ENCODE measurements at regions not wholly inside any gene's neighbourhood (a gene's known extent, or its start where the extent isn't known, plus 50 kb on each side); places are given as distances from the start of the nearest gene placed in this dataset.
"Not testable (repeated sequence)": the region's sequence is repeated elsewhere in the genome, so short reads cannot be mapped to it uniquely, and the experiment has no call there.

GRCh38 chr1:222865718-222866117 lies 50.9 kb downstream of the DISP1 start:
- no peak for DNase-seq

- no peak for DNase-seq
Observed at GRCh38 chr1:222867316-222867715, 52.5 kb downstream of the DISP1 start.

- DNase-seq: no peak
Observed at GRCh38 chr1:222876182-222876581, 61.3 kb downstream of the DISP1 start.

GRCh38 chr1:222877854-222878253 lies 63.0 kb downstream of the DISP1 start:
- no peak for DNase-seq

GRCh38 chr1:222880587-222880986 lies 65.7 kb downstream of the DISP1 start:
- DNase-seq: no peak

GRCh38 chr1:222886194-222886854 lies 71.5 kb downstream of the DISP1 start:
- no peak for DNase-seq

GRCh38 chr1:222886878-222887351 lies 72.1 kb downstream of the DISP1 start:
- DNase-seq: no peak

- no peak for DNase-seq
Observed at GRCh38 chr1:222889440-222889839, 74.6 kb downstream of the DISP1 start.

- DNase-seq: no peak
Observed at GRCh38 chr1:222890716-222891115, 75.9 kb downstream of the DISP1 start.

- no peak for DNase-seq
Observed at GRCh38 chr1:222891578-222891977, 76.7 kb downstream of the DISP1 start.

- DNase-seq: no peak
Observed at GRCh38 chr1:222892137-222892769, 77.4 kb downstream of the DISP1 start.

- DNase-seq: no peak
Observed at GRCh38 chr1:222893255-222893654, 78.4 kb downstream of the DISP1 start.

GRCh38 chr1:222894331-222894730 lies 79.5 kb downstream of the DISP1 start:
- DNase-seq: no peak

- no peak for DNase-seq
Observed at GRCh38 chr1:222896630-222897526, 82.0 kb downstream of the DISP1 start.

GRCh38 chr1:222897527-222898190 lies 82.8 kb downstream of the DISP1 start:
- no peak for DNase-seq

- DNase-seq: no peak
Observed at GRCh38 chr1:222898191-222898527, 83.3 kb downstream of the DISP1 start.

- no peak for DNase-seq
Observed at GRCh38 chr1:222899471-222899870, 84.6 kb downstream of the DISP1 start.

- no peak for DNase-seq
Observed at GRCh38 chr1:222904451-222904850, 89.6 kb downstream of the DISP1 start.

- DNase-seq: no peak
Observed at GRCh38 chr1:222905151-222905550, 90.3 kb downstream of the DISP1 start.

GRCh38 chr1:222906271-222906739 lies 91.5 kb downstream of the DISP1 start:
- not testable (repeated sequence) for DNase-seq

- no peak for DNase-seq
Observed at GRCh38 chr1:222909586-222909985, 94.7 kb downstream of the DISP1 start.

- DNase-seq: no peak
Observed at GRCh38 chr1:222910699-222911098, 95.9 kb downstream of the DISP1 start.

Measured in renal pelvis (tissue), 1 donor.